OCI-LY1 (cell line): ENCODE measurements at regions not wholly inside any gene's neighbourhood (a gene's known extent, or its start where the extent isn't known, plus 50 kb on each side); places are given as distances from the start of the nearest gene placed in this dataset.

Source experiments
- H2AFZ ChIP-seq: fragments of 200-600 bp; sonication (generic), shearing (Covaris generic); 2 replicates; pipeline ENCODE4 v1.6.0; 2014; ENCODE audit warnings: antibody characterized with exemption, mild to moderate bottlenecking, low read length
- H3F3A ChIP-seq: fragments of 200-600 bp; sonication (generic), shearing (Covaris generic); 2 replicates; pipeline ENCODE4 v1.6.0; 2014; ENCODE audit warnings: mild to moderate bottlenecking, antibody characterized with exemption, low read length, moderate library complexity; ENCODE audit not compliant: insufficient read depth
- H3K27ac ChIP-seq: fragments of 200-600 bp; sonication (generic); 2 replicates; pipeline ENCODE4 v1.5.1; 2014; ENCODE audit warnings: low read length, mixed run types, mild to moderate bottlenecking, low read depth; ENCODE audit not compliant: poor library complexity, severe bottlenecking
- H3K27me3 ChIP-seq: fragments of 200-600 bp; sonication (generic); 2 replicates; pipeline ENCODE4 v1.6.0; 2014; ENCODE audit warnings: antibody characterized with exemption, mild to moderate bottlenecking, low read length, moderate library complexity; ENCODE audit not compliant: insufficient read depth
- H3K36me3 ChIP-seq: fragments of 200-600 bp; sonication (generic); 2 replicates; pipeline ENCODE4 v1.6.1; 2014; ENCODE audit warnings: mild to moderate bottlenecking, antibody characterized with exemption, low read length, moderate library complexity, mixed read lengths; ENCODE audit not compliant: insufficient read depth
- H3K4me1 ChIP-seq: fragments of 200-600 bp; sonication (generic); 2 replicates; pipeline ENCODE4 v1.5.1; 2014; ENCODE audit warnings: mild to moderate bottlenecking, low read length, moderate library complexity; ENCODE audit not compliant: insufficient read depth, severe bottlenecking
- H3K4me2 ChIP-seq: fragments of 200-600 bp; sonication (generic), shearing (Covaris generic); 2 replicates; pipeline ENCODE4 v1.6.1; 2014; ENCODE audit warnings: low read length
- H3K4me3 ChIP-seq: fragments of 200-600 bp; sonication (generic); 2 replicates; pipeline ENCODE4 v1.5.1; 2014; ENCODE audit warnings: low read length, low read depth, mild to moderate bottlenecking, mixed read lengths; ENCODE audit not compliant: poor library complexity, severe bottlenecking
- H3K79me2 ChIP-seq: fragments of 200-600 bp; shearing (Covaris generic); 2 replicates; pipeline ENCODE4 v1.6.1; 2016; ENCODE audit warnings: mixed run types, low read length, mixed read lengths; ENCODE audit not compliant: insufficient read depth
- H3K9ac ChIP-seq: fragments of 200-600 bp; sonication (generic), shearing (Covaris generic); 2 replicates; pipeline ENCODE4 v1.6.1; 2014; ENCODE audit warnings: mild to moderate bottlenecking, low read length, mixed read lengths
- H3K9me2 ChIP-seq: fragments of 200-600 bp; sonication (generic), shearing (Covaris generic); 2 replicates; pipeline ENCODE4 v1.6.1; 2014; ENCODE audit warnings: low read depth, mild to moderate bottlenecking, low read length, mixed read lengths
- H3K9me3 ChIP-seq: fragments of 200-600 bp; shearing (Covaris generic); 2 replicates; pipeline ENCODE4 v1.6.1; 2014; ENCODE audit warnings: low read length, mixed read lengths
- H4K20me1 ChIP-seq: fragments of 200-600 bp; sonication (generic), shearing (Covaris generic); 2 replicates; pipeline ENCODE4 v1.6.0; 2016; ENCODE audit warnings: mild to moderate bottlenecking, low read length; ENCODE audit not compliant: insufficient read depth
- CTCF ChIP-seq: fragments of 200-600 bp; sonication (generic), shearing (Covaris generic); IDR thresholded peaks from 2 replicates; pipeline ENCODE4 v1.5.1; 2017; ENCODE audit warnings: mild to moderate bottlenecking, antibody characterized with exemption, low read length, moderate library complexity, mixed read lengths
- EZH2 ChIP-seq: fragments of 200-600 bp; sonication (generic), shearing (Covaris generic); IDR thresholded peaks from 2 replicates; pipeline ENCODE4 v1.8.0; 2017; ENCODE audit warnings: borderline replicate concordance, mixed run types, mild to moderate bottlenecking, antibody characterized with exemption, low read length, moderate library complexity, mixed read lengths

- no peak for TF ChIP-seq CTCF
- TF ChIP-seq EZH2, result no peak
- no peaks in the 10 kb centered on the region; the same call in 1 of the 2 replicates for H3K36me3 ChIP-seq
Measured at GRCh38 chr3:187805774-187806173, 60.5 kb upstream of the BCL6 start.

GRCh38 chr3:187807086-187807862 lies 62.0 kb upstream of the BCL6 start:
- Histone ChIP-seq H3K36me3 (no peaks in the 10 kb centered on the region; the same call in 1 of the 2 replicates), H3K9me3 (no peaks in the 10 kb centered on the region), H3K79me2 (no peaks in the 10 kb centered on the region), H3K4me3 (no peak overlapping the region), H3K4me2 (no peak overlapping the region), H2AFZ (no peak overlapping the region), H3K27ac (no peak overlapping the region), H3K9ac (no peak overlapping the region), H3F3A (no peaks in the 10 kb centered on the region), H3K9me2 (no peaks in the 10 kb centered on the region), H3K4me1 (peaks cover 37% of the 10 kb centered on the region), H4K20me1 (no peaks in the 10 kb centered on the region), H3K27me3 (no peaks in the 10 kb centered on the region)
- no peak for TF ChIP-seq CTCF
- no peak for TF ChIP-seq EZH2

More at GRCh38 chr3:187805774-187806173, 60.5 kb upstream of the BCL6 start:
- H3K4me2 ChIP-seq, result no peak overlapping the region
- H3K9me3 ChIP-seq, result no peaks in the 10 kb centered on the region
- H3K9me2 ChIP-seq, result no peaks in the 10 kb centered on the region
- H3K9ac ChIP-seq, result no peak overlapping the region
- no peak overlapping the region for H2AFZ ChIP-seq
- H3K27ac ChIP-seq, result no peak overlapping the region
- no peaks in the 10 kb centered on the region for H4K20me1 ChIP-seq
- H3K79me2 ChIP-seq, result no peaks in the 10 kb centered on the region
- H3K4me1 ChIP-seq, result peaks cover 26% of the 10 kb centered on the region
- no peak overlapping the region for H3K4me3 ChIP-seq
- no peaks in the 10 kb centered on the region for H3F3A ChIP-seq
- H3K27me3 ChIP-seq, result no peaks in the 10 kb centered on the region

GRCh38 chr3:187808527-187808895 lies 63.2 kb upstream of the BCL6 start:
- no peaks in the 10 kb centered on the region for H3K9me2 ChIP-seq
- no peak for TF ChIP-seq CTCF
- TF ChIP-seq EZH2, result no peak
- no peak overlapping the region for H3K4me3 ChIP-seq
- no peak overlapping the region for H2AFZ ChIP-seq
- H3K79me2 ChIP-seq, result no peaks in the 10 kb centered on the region
- no peaks in the 10 kb centered on the region for H3K27me3 ChIP-seq
- peak overlapping the region; percentile 66 for H3K27ac ChIP-seq
- peak overlapping the region; percentile 21; the same call in 1 of the 2 replicates for H3K9ac ChIP-seq
- no peaks in the 10 kb centered on the region; the same call in 1 of the 2 replicates for H3K36me3 ChIP-seq
- H3K4me1 ChIP-seq, result peaks cover 37% of the 10 kb centered on the region
- H3F3A ChIP-seq, result no peaks in the 10 kb centered on the region
- peak overlapping the region; percentile 66 for H3K4me2 ChIP-seq
- H3K9me3 ChIP-seq, result no peaks in the 10 kb centered on the region
- no peaks in the 10 kb centered on the region for H4K20me1 ChIP-seq
